Skeletal muscle tissue (tissue), 3 donors: ENCODE measurements at regions not wholly inside any gene's neighbourhood (a gene's known extent, or its start where the extent isn't known, plus 50 kb on each side); places are given as distances from the start of the nearest gene placed in this dataset.

Experiments used
- H3K27ac ChIP-seq: one replicate; pipeline ENCODE4 v1.7.0; 2013; ENCODE audit warnings: mild to moderate bottlenecking, low read depth, low read length, inconsistent platforms
- H3K27me3 ChIP-seq, 3 donors: one replicate each; pipeline ENCODE4 v1.7.0; 2013; ENCODE audit warnings: low read length in 3 of 3; ENCODE audit not compliant: control insufficient read depth in 3 of 3, insufficient read depth in 3 of 3
- H3K36me3 ChIP-seq, 3 donors: one replicate each; pipeline ENCODE4 v1.7.0; 2013; ENCODE audit warnings: low read length in 3 of 3; ENCODE audit not compliant: control insufficient read depth in 3 of 3, insufficient read depth in 3 of 3
- H3K4me1 ChIP-seq, 3 donors: one replicate each; pipeline ENCODE4 v1.7.0; 2013; ENCODE audit warnings: low read length in 3 of 3, mild to moderate bottlenecking in 3 of 3; ENCODE audit not compliant: control insufficient read depth in 3 of 3, insufficient read depth in 3 of 3
- H3K4me3 ChIP-seq, 3 donors: one replicate each; pipeline ENCODE4 v1.7.0; 2013; ENCODE audit warnings: low read length in 3 of 3
- H3K9ac ChIP-seq, 3 donors: one replicate each; pipeline ENCODE4 v1.7.0; 2013; ENCODE audit warnings: low read length in 3 of 3, mild to moderate bottlenecking in 3 of 3, moderate library complexity in 2 of 3, low read depth in 1 of 3
- H3K9me3 ChIP-seq, 3 donors: one replicate each; pipeline ENCODE4 v1.7.0; 2013; ENCODE audit warnings: low read length in 3 of 3; ENCODE audit not compliant: control insufficient read depth in 3 of 3
- donor health status: Osteomylitis.

DNA sequence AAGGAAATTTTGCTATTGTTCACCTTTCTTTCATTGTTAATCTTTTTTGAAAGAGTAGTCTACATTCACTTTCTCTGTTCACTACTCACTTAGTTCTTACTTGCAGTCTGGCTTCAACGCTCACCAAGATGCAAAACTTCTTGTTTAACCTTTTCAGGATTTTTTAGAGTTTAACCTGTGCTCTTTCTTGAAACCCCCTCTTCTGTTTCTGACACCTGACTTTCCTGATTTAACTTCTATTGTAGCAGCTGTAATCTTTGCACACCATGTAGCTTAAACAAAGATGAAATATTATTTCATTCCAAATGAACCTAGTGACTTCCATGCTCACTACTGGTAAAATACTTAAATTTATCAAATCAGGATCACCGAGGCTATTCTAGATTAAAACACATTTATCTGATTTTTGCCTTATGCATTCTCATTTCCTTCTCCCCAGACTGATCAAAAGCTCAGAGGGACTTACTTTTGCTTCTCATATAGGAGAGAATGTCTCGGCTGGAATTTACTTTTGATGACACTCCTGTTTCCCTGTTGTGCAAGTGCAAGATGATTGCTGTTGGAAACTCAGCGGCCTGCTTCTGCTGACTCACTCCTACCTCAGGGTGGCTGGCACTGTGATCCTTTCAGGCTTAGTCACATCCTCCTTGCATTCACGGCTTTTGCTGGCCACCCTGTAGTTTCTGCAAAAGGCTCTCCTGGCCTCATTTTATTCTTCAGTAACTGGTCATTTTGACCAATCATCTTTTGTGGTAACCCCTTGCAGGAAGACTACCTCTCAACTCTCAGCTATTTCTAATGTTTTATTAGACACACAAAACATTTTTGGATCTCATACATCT is 109.3 kb upstream of the IFNE start:
- peaks cover 0 to 5% (median 0%) of the 10 kb centered on the region in 3 donors for H3K4me1 ChIP-seq
- H3K36me3 ChIP-seq = no peaks in the 10 kb centered on the region
- no peak overlapping the region for H3K4me3 ChIP-seq
- H3K9me3 ChIP-seq = no peaks in the 10 kb centered on the region
- no peak overlapping the region for H3K27ac ChIP-seq
- no peaks in the 10 kb centered on the region for H3K27me3 ChIP-seq
- H3K9ac ChIP-seq = no peak overlapping the region

DNA sequence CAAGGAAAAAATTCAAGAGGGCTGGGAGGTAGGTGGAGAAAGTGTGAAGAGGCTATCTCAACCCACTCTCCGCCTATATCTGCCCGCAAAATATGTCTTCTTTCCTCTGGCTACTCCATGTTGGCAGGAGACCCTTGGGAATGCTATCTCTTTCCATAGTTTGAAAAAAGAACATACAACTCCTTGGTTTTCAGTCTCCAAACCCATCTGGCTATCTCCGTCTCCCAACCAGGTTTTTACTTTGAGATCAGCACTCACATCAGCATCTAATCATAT is 109.9 kb upstream of the IFNE start:
- H3K27me3 ChIP-seq = no peaks in the 10 kb centered on the region
- no peak overlapping the region for H3K9ac ChIP-seq
- H3K4me1 ChIP-seq = peaks cover 0 to 5% (median 0%) of the 10 kb centered on the region in 3 donors
- no peak overlapping the region for H3K27ac ChIP-seq
- no peaks in the 10 kb centered on the region for H3K36me3 ChIP-seq
- no peak overlapping the region for H3K4me3 ChIP-seq
- no peaks in the 10 kb centered on the region for H3K9me3 ChIP-seq

DNA sequence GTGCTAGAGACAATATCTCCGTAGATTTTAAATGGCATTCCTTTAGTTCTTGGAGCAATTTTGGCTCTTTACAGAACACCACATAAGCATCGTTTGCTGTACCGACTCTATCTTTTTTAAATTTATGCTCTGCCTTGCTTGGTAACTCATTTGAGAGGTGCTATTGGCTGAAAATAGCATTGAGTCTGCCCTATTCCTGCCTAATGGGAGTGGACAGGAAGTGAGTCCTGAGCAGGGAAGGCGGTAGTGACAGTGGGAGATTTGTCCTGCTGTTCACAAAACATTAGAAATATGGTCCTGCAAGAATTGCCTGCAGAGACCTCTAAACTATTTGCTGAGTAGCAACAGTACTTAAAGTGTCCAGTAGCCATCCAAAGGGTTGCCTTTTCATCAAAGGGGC is 115.2 kb upstream of the IFNE start:
- Histone ChIP-seq H3K27me3 (no peaks in the 10 kb centered on the region), H3K9me3 (no peaks in the 10 kb centered on the region), H3K36me3 (no peaks in the 10 kb centered on the region)

DNA sequence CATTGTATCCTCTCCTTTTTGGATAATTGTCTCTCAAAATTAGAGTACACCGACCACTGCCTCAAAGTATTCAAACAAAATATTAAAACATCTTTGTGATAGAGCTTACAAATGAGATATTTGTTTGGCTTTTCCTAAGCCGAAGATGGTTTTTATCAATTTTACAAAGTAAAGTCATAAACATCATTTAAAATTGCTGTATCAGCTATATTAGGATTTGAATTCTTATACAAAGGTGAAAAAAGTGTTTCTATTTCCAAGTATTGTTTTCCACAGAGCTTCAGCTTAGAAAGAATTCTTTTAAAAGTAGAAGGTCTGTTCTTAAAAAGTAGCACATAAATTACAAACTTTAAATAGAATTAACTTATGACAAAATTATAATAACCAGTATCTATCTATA is 116.6 kb upstream of the IFNE start:
- H3K4me1 ChIP-seq = no peaks in the 10 kb centered on the region
- no peak overlapping the region for H3K4me3 ChIP-seq
- no peak overlapping the region for H3K27ac ChIP-seq
- no peaks in the 10 kb centered on the region for H3K9me3 ChIP-seq
- no peaks in the 10 kb centered on the region for H3K36me3 ChIP-seq
- no peak overlapping the region for H3K9ac ChIP-seq
- peaks cover 0 to 2% (median 0%) of the 10 kb centered on the region in 3 donors for H3K27me3 ChIP-seq

More for the DNA sequence above, 115.2 kb upstream of the IFNE start:
- Histone ChIP-seq H3K27ac (no peak overlapping the region), H3K4me3 (no peak overlapping the region), H3K4me1 (no peaks in the 10 kb centered on the region), H3K9ac (no peak overlapping the region)

DNA sequence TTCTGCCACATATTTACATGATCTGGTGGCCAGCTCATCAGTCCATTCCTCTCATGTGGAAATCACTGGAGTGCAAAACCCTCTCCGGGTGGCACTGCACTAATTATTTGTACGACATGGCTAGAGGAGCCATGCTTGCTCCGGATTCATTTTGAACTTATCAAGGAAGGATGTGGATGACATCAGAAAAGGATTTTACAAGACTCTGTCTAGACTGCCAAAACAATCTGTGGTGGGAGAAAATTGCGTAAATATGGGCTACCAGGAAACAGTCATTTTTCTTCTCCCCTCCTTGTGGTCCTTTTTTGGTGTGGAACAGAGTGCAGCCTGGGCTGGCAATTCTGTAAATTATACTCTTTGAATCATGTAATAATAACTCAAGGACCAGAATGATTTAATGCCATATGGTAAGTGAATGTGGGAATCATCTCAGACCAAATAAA is 123.4 kb upstream of the IFNE start:
- Histone ChIP-seq H3K27ac (no peak overlapping the region), H3K9ac (no peak overlapping the region), H3K27me3 (peaks cover 0 to 8% (median 0%) of the 10 kb centered on the region in 3 donors), H3K4me1 (no peaks in the 10 kb centered on the region), H3K36me3 (no peaks in the 10 kb centered on the region), H3K9me3 (no peaks in the 10 kb centered on the region), H3K4me3 (no peak overlapping the region)

DNA sequence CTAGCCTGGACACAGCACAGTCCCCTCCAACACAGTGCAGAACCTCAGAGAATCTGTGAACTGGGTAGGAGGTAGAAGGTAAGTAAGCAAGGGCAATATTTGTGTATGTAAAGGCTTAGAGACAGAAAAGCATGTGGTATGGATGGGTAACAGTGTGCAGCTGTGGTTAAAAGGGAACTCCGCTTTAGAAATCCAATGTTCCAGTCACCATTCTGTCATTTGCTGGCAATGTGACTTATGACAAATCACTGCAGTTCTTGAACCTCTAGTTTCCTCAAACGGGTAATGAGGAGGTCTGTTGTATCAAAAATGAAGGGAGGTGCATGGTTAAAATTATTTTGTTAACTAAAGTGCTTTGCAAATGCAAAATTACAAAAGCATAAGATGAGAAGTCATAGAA is 125.5 kb upstream of the IFNE start:
- no peaks in the 10 kb centered on the region for H3K4me1 ChIP-seq
- no peaks in the 10 kb centered on the region for H3K9me3 ChIP-seq
- peaks cover 0 to 8% (median 0%) of the 10 kb centered on the region in 3 donors for H3K27me3 ChIP-seq
- no peak overlapping the region for H3K4me3 ChIP-seq
- H3K27ac ChIP-seq = no peak overlapping the region
- H3K9ac ChIP-seq = no peak overlapping the region
- no peaks in the 10 kb centered on the region for H3K36me3 ChIP-seq

DNA sequence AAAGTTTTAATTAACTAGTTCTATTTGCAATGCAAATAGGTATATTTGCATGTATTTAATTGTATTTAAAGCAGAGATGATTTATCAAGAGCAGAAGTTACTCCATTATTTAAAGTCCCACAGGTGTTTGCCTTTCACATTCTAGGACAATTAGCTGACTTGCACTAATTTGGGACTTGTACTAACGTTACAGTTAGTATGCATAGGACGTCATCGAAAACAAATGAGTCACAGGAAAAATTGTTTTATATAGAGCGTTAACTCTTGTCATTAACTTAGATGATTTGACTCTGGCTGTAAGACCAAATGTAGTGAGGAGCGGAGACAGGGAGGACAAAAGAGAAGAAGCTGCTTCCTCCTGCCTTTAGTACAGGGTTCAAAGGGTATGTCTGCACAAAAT is 126.1 kb upstream of the IFNE start:
- Histone ChIP-seq H3K9ac (no peak overlapping the region), H3K36me3 (no peaks in the 10 kb centered on the region), H3K27ac (no peak overlapping the region), H3K9me3 (no peaks in the 10 kb centered on the region), H3K4me1 (no peaks in the 10 kb centered on the region), H3K27me3 (peaks cover 0 to 8% (median 0%) of the 10 kb centered on the region in 3 donors), H3K4me3 (no peak overlapping the region)

DNA sequence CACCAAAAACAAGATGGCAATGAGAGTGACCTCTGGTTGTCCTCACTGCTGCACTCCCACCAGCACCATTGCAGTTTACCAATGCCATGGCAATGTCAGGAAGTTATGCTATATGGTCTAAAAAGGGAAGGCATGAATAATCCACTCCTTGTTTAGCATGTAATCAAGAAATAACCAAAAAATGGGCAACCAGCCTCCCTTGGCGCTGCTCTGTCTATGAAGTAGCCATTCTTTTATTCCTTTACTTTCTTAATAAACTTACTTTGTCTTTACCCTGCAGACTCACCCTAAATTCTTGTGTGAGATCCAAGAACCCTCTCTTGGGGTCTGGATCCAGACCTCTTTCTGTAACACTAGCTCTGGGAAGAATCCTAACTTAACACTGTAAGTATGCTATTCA is 127.4 kb upstream of the IFNE start:
- Histone ChIP-seq H3K4me1 (no peaks in the 10 kb centered on the region), H3K27me3 (no peaks in the 10 kb centered on the region), H3K27ac (no peak overlapping the region)

DNA sequence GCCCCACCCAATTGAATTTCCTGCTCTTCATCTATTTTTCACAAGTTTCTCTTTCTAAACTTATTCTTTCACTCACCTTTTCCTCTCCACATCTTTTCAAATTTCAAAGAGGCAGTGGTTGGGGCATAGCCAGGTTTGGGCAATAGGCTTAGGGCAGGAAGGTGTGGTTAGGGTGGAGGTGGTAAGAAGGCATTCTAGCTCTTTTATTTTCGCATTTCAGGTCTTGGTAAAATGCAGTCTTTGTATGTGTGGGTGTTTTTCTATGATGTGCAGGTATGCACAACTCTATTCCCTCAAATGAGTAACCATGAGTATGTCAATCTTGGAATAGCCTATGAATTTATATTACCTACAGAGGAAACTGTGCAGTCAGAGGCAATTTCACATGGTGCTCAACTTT is 129.8 kb upstream of the IFNE start:
- no peaks in the 10 kb centered on the region for H3K27me3 ChIP-seq
- no peak overlapping the region for H3K27ac ChIP-seq
- H3K4me3 ChIP-seq = no peak overlapping the region
- no peaks in the 10 kb centered on the region for H3K9me3 ChIP-seq
- no peak overlapping the region for H3K9ac ChIP-seq
- H3K36me3 ChIP-seq = no peaks in the 10 kb centered on the region
- H3K4me1 ChIP-seq = no peaks in the 10 kb centered on the region

More for the DNA sequence above, 127.4 kb upstream of the IFNE start:
- H3K4me3 ChIP-seq = no peak overlapping the region
- H3K9ac ChIP-seq = no peak overlapping the region
- no peaks in the 10 kb centered on the region for H3K36me3 ChIP-seq
- H3K9me3 ChIP-seq = no peaks in the 10 kb centered on the region

DNA sequence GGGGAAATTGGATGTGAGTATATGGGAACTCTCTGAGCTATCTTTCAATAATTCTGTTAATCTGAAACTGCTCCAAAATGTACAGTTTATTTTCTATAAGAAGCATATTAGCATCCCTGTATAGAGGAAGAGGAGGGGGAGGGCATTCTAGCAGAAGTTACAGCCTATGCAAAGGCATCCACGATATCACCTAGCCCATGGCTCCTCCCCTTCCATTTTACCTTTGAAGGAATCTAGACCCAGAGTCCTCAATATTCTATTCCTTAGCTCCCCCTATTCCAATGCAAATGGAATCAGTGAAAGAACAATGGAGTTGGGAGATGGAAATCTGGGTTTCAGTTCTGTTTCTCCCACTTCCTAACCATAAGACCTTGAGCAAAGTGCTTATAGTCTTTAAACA is 132.9 kb upstream of the IFNE start:
- H3K27ac ChIP-seq = no peak overlapping the region
- H3K4me1 ChIP-seq = no peaks in the 10 kb centered on the region
- H3K9me3 ChIP-seq = no peaks in the 10 kb centered on the region
- H3K36me3 ChIP-seq = no peaks in the 10 kb centered on the region
- no peak overlapping the region for H3K9ac ChIP-seq
- no peaks in the 10 kb centered on the region for H3K27me3 ChIP-seq
- H3K4me3 ChIP-seq = no peak overlapping the region
